ENCODE measurements at regions not wholly inside any gene's neighbourhood (a gene's known extent, or its start where the extent isn't known, plus 50 kb on each side); places are given as distances from the start of the nearest gene placed in this dataset.

DNA sequence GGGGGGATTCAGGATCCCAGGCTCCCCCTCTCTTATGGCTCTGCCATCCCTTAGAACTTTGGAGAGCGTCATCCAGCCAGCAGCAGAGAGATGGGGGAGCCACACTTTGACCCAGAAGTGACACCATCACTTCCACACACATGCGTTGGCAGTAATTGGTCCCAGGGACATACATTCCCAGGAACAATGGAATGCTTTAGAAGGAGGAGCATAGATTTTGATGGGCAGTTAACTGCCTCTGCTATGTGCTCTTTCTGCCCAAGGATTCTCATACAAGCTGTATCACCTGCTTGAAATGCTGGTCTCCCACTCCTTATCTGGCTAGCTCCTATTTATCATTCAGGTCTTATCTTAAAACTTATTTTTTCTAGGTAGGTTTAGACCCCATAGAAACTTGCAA is 109.0 kb upstream of the RPH3A start:
- TF ChIP-seq, protein P1, sequence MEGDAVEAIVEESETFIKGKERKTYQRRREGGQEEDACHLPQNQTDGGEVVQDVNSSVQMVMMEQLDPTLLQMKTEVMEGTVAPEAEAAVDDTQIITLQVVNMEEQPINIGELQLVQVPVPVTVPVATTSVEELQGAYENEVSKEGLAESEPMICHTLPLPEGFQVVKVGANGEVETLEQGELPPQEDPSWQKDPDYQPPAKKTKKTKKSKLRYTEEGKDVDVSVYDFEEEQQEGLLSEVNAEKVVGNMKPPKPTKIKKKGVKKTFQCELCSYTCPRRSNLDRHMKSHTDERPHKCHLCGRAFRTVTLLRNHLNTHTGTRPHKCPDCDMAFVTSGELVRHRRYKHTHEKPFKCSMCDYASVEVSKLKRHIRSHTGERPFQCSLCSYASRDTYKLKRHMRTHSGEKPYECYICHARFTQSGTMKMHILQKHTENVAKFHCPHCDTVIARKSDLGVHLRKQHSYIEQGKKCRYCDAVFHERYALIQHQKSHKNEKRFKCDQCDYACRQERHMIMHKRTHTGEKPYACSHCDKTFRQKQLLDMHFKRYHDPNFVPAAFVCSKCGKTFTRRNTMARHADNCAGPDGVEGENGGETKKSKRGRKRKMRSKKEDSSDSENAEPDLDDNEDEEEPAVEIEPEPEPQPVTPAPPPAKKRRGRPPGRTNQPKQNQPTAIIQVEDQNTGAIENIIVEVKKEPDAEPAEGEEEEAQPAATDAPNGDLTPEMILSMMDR (IDR thresholded peaks at IDR 0.05): no peak
- TF ChIP-seq POLR2A (IDR thresholded peaks at IDR 0.05): no peak
